ENCODE measurements at regions not wholly inside any gene's neighbourhood (a gene's known extent, or its start where the extent isn't known, plus 50 kb on each side); places are given as distances from the start of the nearest gene placed in this dataset.

DNA sequence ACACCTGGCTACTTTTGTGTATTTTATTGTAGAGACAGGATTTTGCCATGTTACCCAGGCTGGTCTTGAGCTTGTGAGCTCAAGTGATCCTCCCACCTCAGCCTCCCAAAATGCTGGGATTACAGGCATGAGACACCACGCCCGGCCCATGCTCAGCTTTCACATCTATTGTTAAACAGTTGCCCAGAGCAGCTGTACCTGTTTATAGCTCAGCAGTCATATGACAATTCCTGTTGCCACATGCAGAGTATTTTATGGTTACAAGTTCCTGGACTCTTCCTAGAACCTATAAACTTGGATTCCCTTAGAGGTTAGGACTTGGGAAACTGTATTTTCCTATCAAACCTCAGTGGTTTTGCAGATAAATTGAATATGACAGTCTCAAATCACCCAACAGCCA, 188.3 kb upstream of the KCNG1 start:
- TF ChIP-seq, protein P1, sequence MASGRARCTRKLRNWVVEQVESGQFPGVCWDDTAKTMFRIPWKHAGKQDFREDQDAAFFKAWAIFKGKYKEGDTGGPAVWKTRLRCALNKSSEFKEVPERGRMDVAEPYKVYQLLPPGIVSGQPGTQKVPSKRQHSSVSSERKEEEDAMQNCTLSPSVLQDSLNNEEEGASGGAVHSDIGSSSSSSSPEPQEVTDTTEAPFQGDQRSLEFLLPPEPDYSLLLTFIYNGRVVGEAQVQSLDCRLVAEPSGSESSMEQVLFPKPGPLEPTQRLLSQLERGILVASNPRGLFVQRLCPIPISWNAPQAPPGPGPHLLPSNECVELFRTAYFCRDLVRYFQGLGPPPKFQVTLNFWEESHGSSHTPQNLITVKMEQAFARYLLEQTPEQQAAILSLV (tag; IDR thresholded peaks at IDR 0.05): no peak
- no peak for TF ChIP-seq TCF7 (IDR thresholded peaks at IDR 0.05; ENCODE audit: borderline replicate concordance)
- no peak for TF ChIP-seq NFE2 (IDR thresholded peaks at IDR 0.05; ENCODE audit: low read depth)
- no peak for TF ChIP-seq GATAD2B (IDR thresholded peaks at IDR 0.05; ENCODE audit: borderline replicate concordance)
- TF ChIP-seq, protein P2, sequence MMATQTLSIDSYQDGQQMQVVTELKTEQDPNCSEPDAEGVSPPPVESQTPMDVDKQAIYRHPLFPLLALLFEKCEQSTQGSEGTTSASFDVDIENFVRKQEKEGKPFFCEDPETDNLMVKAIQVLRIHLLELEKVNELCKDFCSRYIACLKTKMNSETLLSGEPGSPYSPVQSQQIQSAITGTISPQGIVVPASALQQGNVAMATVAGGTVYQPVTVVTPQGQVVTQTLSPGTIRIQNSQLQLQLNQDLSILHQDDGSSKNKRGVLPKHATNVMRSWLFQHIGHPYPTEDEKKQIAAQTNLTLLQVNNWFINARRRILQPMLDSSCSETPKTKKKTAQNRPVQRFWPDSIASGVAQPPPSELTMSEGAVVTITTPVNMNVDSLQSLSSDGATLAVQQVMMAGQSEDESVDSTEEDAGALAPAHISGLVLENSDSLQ (IDR thresholded peaks at IDR 0.05): no peak
- TF ChIP-seq, protein P3, sequence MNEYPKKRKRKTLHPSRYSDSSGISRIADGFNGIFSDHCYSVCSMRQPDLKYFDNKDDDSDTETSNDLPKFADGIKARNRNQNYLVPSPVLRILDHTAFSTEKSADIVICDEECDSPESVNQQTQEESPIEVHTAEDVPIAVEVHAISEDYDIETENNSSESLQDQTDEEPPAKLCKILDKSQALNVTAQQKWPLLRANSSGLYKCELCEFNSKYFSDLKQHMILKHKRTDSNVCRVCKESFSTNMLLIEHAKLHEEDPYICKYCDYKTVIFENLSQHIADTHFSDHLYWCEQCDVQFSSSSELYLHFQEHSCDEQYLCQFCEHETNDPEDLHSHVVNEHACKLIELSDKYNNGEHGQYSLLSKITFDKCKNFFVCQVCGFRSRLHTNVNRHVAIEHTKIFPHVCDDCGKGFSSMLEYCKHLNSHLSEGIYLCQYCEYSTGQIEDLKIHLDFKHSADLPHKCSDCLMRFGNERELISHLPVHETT (CRISPR knock-in tag; conservative IDR thresholded peaks at IDR 0.05 in 1 of 2, IDR thresholded peaks at IDR 0.05 in 1 of 2): no peak
- TF ChIP-seq MAFK (IDR thresholded peaks at IDR 0.05; ENCODE audit: low read length): no peak
- TF ChIP-seq TSC22D4 (tag; IDR thresholded peaks at IDR 0.05): no peak
- TF ChIP-seq POLR2AphosphoS5 (IDR thresholded peaks at IDR 0.05; ENCODE audit: control insufficient read depth, insufficient read depth, low read depth, low read length): no peak
- TF ChIP-seq TEAD2 (tag; IDR thresholded peaks at IDR 0.05): no peak
- no peak for TF ChIP-seq SOX6 (IDR thresholded peaks at IDR 0.05)
- TF ChIP-seq, protein P4, sequence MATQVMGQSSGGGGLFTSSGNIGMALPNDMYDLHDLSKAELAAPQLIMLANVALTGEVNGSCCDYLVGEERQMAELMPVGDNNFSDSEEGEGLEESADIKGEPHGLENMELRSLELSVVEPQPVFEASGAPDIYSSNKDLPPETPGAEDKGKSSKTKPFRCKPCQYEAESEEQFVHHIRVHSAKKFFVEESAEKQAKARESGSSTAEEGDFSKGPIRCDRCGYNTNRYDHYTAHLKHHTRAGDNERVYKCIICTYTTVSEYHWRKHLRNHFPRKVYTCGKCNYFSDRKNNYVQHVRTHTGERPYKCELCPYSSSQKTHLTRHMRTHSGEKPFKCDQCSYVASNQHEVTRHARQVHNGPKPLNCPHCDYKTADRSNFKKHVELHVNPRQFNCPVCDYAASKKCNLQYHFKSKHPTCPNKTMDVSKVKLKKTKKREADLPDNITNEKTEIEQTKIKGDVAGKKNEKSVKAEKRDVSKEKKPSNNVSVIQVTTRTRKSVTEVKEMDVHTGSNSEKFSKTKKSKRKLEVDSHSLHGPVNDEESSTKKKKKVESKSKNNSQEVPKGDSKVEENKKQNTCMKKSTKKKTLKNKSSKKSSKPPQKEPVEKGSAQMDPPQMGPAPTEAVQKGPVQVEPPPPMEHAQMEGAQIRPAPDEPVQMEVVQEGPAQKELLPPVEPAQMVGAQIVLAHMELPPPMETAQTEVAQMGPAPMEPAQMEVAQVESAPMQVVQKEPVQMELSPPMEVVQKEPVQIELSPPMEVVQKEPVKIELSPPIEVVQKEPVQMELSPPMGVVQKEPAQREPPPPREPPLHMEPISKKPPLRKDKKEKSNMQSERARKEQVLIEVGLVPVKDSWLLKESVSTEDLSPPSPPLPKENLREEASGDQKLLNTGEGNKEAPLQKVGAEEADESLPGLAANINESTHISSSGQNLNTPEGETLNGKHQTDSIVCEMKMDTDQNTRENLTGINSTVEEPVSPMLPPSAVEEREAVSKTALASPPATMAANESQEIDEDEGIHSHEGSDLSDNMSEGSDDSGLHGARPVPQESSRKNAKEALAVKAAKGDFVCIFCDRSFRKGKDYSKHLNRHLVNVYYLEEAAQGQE (IDR thresholded peaks at IDR 0.05; ENCODE audit: borderline replicate concordance): no peak
- TF ChIP-seq, protein P4 (CRISPR knock-in tag; IDR thresholded peaks at IDR 0.05; ENCODE audit: low read depth): no peak

Measured in K562 (cell line).